Mucosa of descending colon (tissue), 3 donors: ENCODE measurements at regions not wholly inside any gene's neighbourhood (a gene's known extent, or its start where the extent isn't known, plus 50 kb on each side); places are given as distances from the start of the nearest gene placed in this dataset.

Experiments used
- ATAC-seq: fragments of 200-7000 bp; cut with Tn5 transposase; one replicate; pipeline ENCODE4 v1.9.1; 2020; ENCODE audit warnings: mild to moderate bottlenecking, moderate library complexity
- DNase-seq, 3 donors: peaks; one replicate each; pipeline ENCODE4 v3.0.0-alpha.2; 2020
- H3K36me3 ChIP-seq: fragments of 200-600 bp; one replicate; pipeline ENCODE4 v1.8.0; 2021; ENCODE audit warnings: low read depth, mild to moderate bottlenecking
- H3K4me1 ChIP-seq: fragments of 200-600 bp; one replicate; pipeline ENCODE4 v1.8.0; 2021; ENCODE audit warnings: low read depth, mild to moderate bottlenecking
- H3K4me3 ChIP-seq: fragments of 200-600 bp; one replicate; pipeline ENCODE4 v1.8.0; 2021; ENCODE audit warnings: mild to moderate bottlenecking
- H3K9me3 ChIP-seq: fragments of 200-600 bp; one replicate; pipeline ENCODE4 v1.8.0; 2021; ENCODE audit warnings: mild to moderate bottlenecking
- CTCF ChIP-seq: fragments of 200-600 bp; IDR thresholded peaks from one replicate; pipeline ENCODE4 v1.8.0; 2022; ENCODE audit warnings: antibody characterized with exemption, mild to moderate bottlenecking
- intact Hi-C, 2 donors: fragments of 100-400 bp; cut with DNase I in 1 of 2; cut with micrococcal nuclease in 1 of 2; formaldehyde crosslinking; loops; one replicate each; pipeline versions ENCODE4 v1.11.0 to v1.11.1; 2022; cut with DNase I, micrococcal nuclease
- donor health status: DM: no; HTN: no; CAD: no; lungs with moderate emphysema.
- donor health status: DM: no; HTN: no; CAD: no.
- donor health status: DM: no; HTN: yes; CAD: no.

- Histone ChIP-seq H3K4me3 (no peak overlapping the region), H3K36me3 (no peaks in the 10 kb centered on the region), H3K9me3 (no peaks in the 10 kb centered on the region), H3K4me1 (no peaks in the 10 kb centered on the region)
- DNase-seq (no peak), ATAC-seq (no peak)
- intact Hi-C loops: no loop called here
- TF ChIP-seq CTCF: no peak
Measured at GRCh38 chr6:147637620-147638195, 129.2 kb downstream of the SAMD5 start.

DNA sequence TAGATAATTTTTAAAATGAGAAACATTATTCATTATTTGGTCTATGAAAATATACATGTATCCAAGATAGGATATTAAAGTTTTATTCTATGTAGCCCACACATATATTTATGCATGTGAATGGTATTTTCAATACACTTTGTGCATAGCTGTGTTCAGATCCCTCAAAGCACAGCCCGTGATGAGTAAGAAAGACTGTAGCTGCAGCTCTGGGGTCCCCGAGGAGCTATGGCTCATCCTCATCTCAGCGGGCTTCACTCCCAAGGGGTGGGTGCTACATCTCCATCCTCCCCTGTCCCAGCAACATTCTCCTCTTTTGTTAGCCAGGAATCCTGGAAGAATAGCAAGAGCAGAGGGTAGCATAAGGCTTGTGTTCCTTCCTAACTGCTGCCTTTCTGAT, 130.8 kb downstream of the SAMD5 start:
- intact Hi-C loops: no loop called here

GRCh38 chr6:147640606-147641005, 132.1 kb downstream of the SAMD5 start:
- Histone ChIP-seq H3K4me1 (no peaks in the 10 kb centered on the region), H3K36me3 (no peaks in the 10 kb centered on the region), H3K9me3 (no peaks in the 10 kb centered on the region), H3K4me3 (no peak overlapping the region)
- intact Hi-C loops: no loop called here
- DNase-seq: no peak
- no peak for ATAC-seq
- TF ChIP-seq CTCF: no peak

More for the DNA sequence above, 130.8 kb downstream of the SAMD5 start:
- ATAC-seq: no peak
- Histone ChIP-seq H3K4me1 (no peaks in the 10 kb centered on the region), H3K36me3 (no peaks in the 10 kb centered on the region), H3K4me3 (no peak overlapping the region), H3K9me3 (no peaks in the 10 kb centered on the region)
- TF ChIP-seq CTCF: no peak
- no peak for DNase-seq

- no peaks in the 10 kb centered on the region for H3K4me1 ChIP-seq
- no peak overlapping the region for H3K4me3 ChIP-seq
- H3K36me3 ChIP-seq: no peaks in the 10 kb centered on the region
- TF ChIP-seq CTCF: no peak
- intact Hi-C loops: no loop called here
- ATAC-seq (no peak), DNase-seq (no peak)
- H3K9me3 ChIP-seq: no peaks in the 10 kb centered on the region
Measured at GRCh38 chr6:147641511-147641910, 133.0 kb downstream of the SAMD5 start.

- Histone ChIP-seq H3K9me3 (no peaks in the 10 kb centered on the region), H3K36me3 (no peaks in the 10 kb centered on the region), H3K4me3 (no peak overlapping the region), H3K4me1 (no peaks in the 10 kb centered on the region)
- DNase-seq: no peak
- ATAC-seq: no peak
- TF ChIP-seq CTCF: no peak
- intact Hi-C loops: no loop called here
Measured at GRCh38 chr6:147642458-147642857, 134.0 kb downstream of the SAMD5 start.
